CD14-positive monocyte (primary cell): ENCODE measurements at regions not wholly inside any gene's neighbourhood (a gene's known extent, or its start where the extent isn't known, plus 50 kb on each side); places are given as distances from the start of the nearest gene placed in this dataset.

Experiments used
- DNase-seq, 3 donors: peaks; one replicate each; pipeline ENCODE4 v3.0.0-alpha.2; 2011 to 2022
- H2AFZ ChIP-seq: 2 replicates; pipeline ENCODE4 v1.6.0; 2012; ENCODE audit warnings: mild to moderate bottlenecking, low read depth, low read length, inconsistent platforms; ENCODE audit not compliant: insufficient read depth, poor library complexity, severe bottlenecking
- H3K27ac ChIP-seq, 2 donors: 1 replicate in 1 of 2; 2 replicates in 1 of 2; pipeline ENCODE4 v1.5.1; 2012 to 2013; ENCODE audit warnings: low read length in 2 of 2, control low read depth in 1 of 2, inconsistent platforms in 1 of 2, low read depth in 1 of 2, mild to moderate bottlenecking in 1 of 2
- H3K27me3 ChIP-seq, 2 donors: one replicate each; pipeline versions ENCODE4 v1.6.0 to v1.6.1; 2011 to 2013; ENCODE audit warnings: low read length in 2 of 2; ENCODE audit not compliant: control insufficient read depth in 2 of 2, insufficient read depth in 2 of 2
- H3K36me3 ChIP-seq, 2 donors: replicated peaks in 1 of 2; 1 replicate in 1 of 2; 2 replicates in 1 of 2; pipeline versions ENCODE4 v1.5.1 to v1.6.1; 2012 to 2013; ENCODE audit warnings: low read length in 2 of 2, control low read depth in 1 of 2, inconsistent platforms in 1 of 2, mild to moderate bottlenecking in 1 of 2; ENCODE audit not compliant: insufficient read depth in 2 of 2, control insufficient read depth in 1 of 2
- H3K4me1 ChIP-seq, 2 donors: 1 replicate in 1 of 2; 2 replicates in 1 of 2; pipeline versions ENCODE4 v1.5.1 to v1.6.1; 2012 to 2013; ENCODE audit warnings: low read length in 2 of 2, control low read depth in 1 of 2, inconsistent platforms in 1 of 2, mild to moderate bottlenecking in 1 of 2, moderate library complexity in 1 of 2; ENCODE audit not compliant: insufficient read depth in 2 of 2, control insufficient read depth in 1 of 2
- H3K4me2 ChIP-seq: replicated peaks from 2 replicates; pipeline ENCODE3; 2012; ENCODE audit warnings: low read length, moderate library complexity, mild to moderate bottlenecking; ENCODE audit not compliant: poor library complexity, severe bottlenecking; ENCODE audit errors: extremely low read depth
- H3K4me3 ChIP-seq, 3 experiments: fragments of 200-600 bp in 1 of 3; sonication (generic) in 1 of 3; replicated peaks in 1 of 3; 1 replicate in 2 of 3; 2 replicates in 1 of 3; pipeline ENCODE4 v1.5.1; 2011 to 2013; ENCODE audit warnings: low read length in 3 of 3, mild to moderate bottlenecking in 3 of 3, control low read depth in 2 of 3, low read depth in 2 of 3, inconsistent platforms in 1 of 3, moderate library complexity in 1 of 3
- H3K79me2 ChIP-seq: 2 replicates; pipeline ENCODE4 v1.6.0; 2012; ENCODE audit warnings: mild to moderate bottlenecking, control low read depth, inconsistent platforms, low read length, moderate library complexity; ENCODE audit not compliant: insufficient read depth
- H3K9ac ChIP-seq: 2 replicates; pipeline ENCODE4 v1.6.0; 2017; ENCODE audit warnings: low read length, mild to moderate bottlenecking; ENCODE audit not compliant: insufficient read depth, poor library complexity, severe bottlenecking
- H3K9me3 ChIP-seq, 2 donors: replicated peaks in 1 of 2; 1 replicate in 1 of 2; 2 replicates in 1 of 2; pipeline versions ENCODE4 v1.5.1 to v1.6.1; 2012 to 2013; ENCODE audit warnings: low read length in 2 of 2, control low read depth in 1 of 2; ENCODE audit not compliant: control insufficient read depth in 1 of 2, insufficient read depth in 1 of 2
- H4K20me1 ChIP-seq: 2 replicates; pipeline ENCODE4 v1.6.0; 2012; ENCODE audit warnings: mild to moderate bottlenecking, low read length, control low read depth, moderate library complexity; ENCODE audit not compliant: insufficient read depth
- H3K27ac Mint-ChIP-seq, 7 donors: one replicate each; pipeline ENCODE4 v1.8.0; 2020; ENCODE audit warnings: mild to moderate bottlenecking in 7 of 7, mixed read lengths in 7 of 7, moderate library complexity in 6 of 7, inconsistent platforms in 2 of 7
- H3K27me3 Mint-ChIP-seq, 3 donors: one replicate each; pipeline ENCODE4 v1.8.0; 2021 to 2022; ENCODE audit warnings: low read depth in 3 of 3, mild to moderate bottlenecking in 3 of 3, mixed read lengths in 3 of 3, moderate library complexity in 3 of 3, inconsistent platforms in 1 of 3
- H3K36me3 Mint-ChIP-seq, 2 donors: one replicate each; pipeline ENCODE4 v1.8.0; 2020; ENCODE audit warnings: mixed read lengths in 2 of 2, inconsistent platforms in 1 of 2, mild to moderate bottlenecking in 1 of 2
- H3K4me1 Mint-ChIP-seq: one replicate; pipeline ENCODE4 v1.8.0; 2020; ENCODE audit warnings: mild to moderate bottlenecking, mixed read lengths
- H3K4me3 Mint-ChIP-seq, 2 donors: one replicate each; pipeline ENCODE4 v1.8.0; 2020; ENCODE audit warnings: mild to moderate bottlenecking in 2 of 2, mixed read lengths in 2 of 2, moderate library complexity in 1 of 2
- H3K9me3 Mint-ChIP-seq, 7 donors: one replicate each; pipeline ENCODE4 v1.8.0; 2020 to 2022; ENCODE audit warnings: mixed read lengths in 7 of 7, mild to moderate bottlenecking in 6 of 7, moderate library complexity in 6 of 7, inconsistent platforms in 2 of 7
- WGBS: methylation state at CpG from one replicate; pipeline ENCODE4 v1.1.5; 2013; ENCODE audit warnings: missing lambda C conversion rate; ENCODE audit not compliant: insufficient coverage; 5-methylcytosine and 5-hydroxymethylcytosine counted together
- intact Hi-C, 2 donors: fragments of 100-400 bp; cut with micrococcal nuclease; formaldehyde crosslinking; loops; one replicate each; pipeline versions ENCODE4 v1.15.0 to v1.15.1; 2023
- TF ChIP-seq, protein P1 (sequence below): fragments of 200-600 bp; IDR thresholded peaks from one replicate; pipeline ENCODE4 v1.8.0; 2022; ENCODE audit warnings: antibody characterized with exemption, mild to moderate bottlenecking

DNA sequence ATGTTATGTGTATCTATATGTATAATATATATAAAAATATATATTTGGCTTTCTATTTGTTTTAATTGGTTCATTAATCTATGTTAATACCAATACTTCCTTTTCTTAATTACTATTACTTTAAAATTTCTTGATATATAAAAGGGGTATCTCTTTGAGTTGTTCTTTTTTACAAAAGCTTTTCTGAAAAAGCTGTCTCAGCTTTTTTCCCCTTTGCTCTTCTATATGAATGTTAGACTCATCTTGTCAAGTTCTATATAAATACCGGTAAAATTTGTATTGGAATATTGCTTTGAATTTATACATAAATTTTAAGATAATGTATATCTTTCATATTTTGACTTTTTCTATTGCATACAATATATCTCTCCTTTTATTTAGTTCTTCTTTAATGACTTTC lies 139.8 kb upstream of the FOXG1 start:
- H3K4me2 ChIP-seq: no peak overlapping the region
- H3K27me3 ChIP-seq: no peaks in the 10 kb centered on the region
- Mint-ChIP-seq H3K27me3 (no peaks in the 10 kb centered on the region), H3K4me1 (no peaks in the 10 kb centered on the region), H3K9me3 (peaks cover 0 to 3% (median 0%) of the 10 kb centered on the region in 7 donors), H3K36me3 (no peaks in the 10 kb centered on the region), H3K4me3 (no peak overlapping the region), H3K27ac (no peak overlapping the region)
- no peak overlapping the region for H2AFZ ChIP-seq
- DNase-seq: no peak
- H3K4me1 ChIP-seq: no peaks in the 10 kb centered on the region
- no peaks in the 10 kb centered on the region for H3K79me2 ChIP-seq
- no CpG with 5 or more reads among the region's 1 CpG for WGBS
- TF ChIP-seq, protein P1, sequence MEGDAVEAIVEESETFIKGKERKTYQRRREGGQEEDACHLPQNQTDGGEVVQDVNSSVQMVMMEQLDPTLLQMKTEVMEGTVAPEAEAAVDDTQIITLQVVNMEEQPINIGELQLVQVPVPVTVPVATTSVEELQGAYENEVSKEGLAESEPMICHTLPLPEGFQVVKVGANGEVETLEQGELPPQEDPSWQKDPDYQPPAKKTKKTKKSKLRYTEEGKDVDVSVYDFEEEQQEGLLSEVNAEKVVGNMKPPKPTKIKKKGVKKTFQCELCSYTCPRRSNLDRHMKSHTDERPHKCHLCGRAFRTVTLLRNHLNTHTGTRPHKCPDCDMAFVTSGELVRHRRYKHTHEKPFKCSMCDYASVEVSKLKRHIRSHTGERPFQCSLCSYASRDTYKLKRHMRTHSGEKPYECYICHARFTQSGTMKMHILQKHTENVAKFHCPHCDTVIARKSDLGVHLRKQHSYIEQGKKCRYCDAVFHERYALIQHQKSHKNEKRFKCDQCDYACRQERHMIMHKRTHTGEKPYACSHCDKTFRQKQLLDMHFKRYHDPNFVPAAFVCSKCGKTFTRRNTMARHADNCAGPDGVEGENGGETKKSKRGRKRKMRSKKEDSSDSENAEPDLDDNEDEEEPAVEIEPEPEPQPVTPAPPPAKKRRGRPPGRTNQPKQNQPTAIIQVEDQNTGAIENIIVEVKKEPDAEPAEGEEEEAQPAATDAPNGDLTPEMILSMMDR: no peak
- H3K36me3 ChIP-seq: no peaks in the 10 kb centered on the region
- no peaks in the 10 kb centered on the region for H3K9me3 ChIP-seq
- no peaks in the 10 kb centered on the region for H4K20me1 ChIP-seq
- no peak overlapping the region for H3K27ac ChIP-seq
- intact Hi-C loops: no loop called here
- no peak overlapping the region for H3K4me3 ChIP-seq
- no peak overlapping the region for H3K9ac ChIP-seq

DNA sequence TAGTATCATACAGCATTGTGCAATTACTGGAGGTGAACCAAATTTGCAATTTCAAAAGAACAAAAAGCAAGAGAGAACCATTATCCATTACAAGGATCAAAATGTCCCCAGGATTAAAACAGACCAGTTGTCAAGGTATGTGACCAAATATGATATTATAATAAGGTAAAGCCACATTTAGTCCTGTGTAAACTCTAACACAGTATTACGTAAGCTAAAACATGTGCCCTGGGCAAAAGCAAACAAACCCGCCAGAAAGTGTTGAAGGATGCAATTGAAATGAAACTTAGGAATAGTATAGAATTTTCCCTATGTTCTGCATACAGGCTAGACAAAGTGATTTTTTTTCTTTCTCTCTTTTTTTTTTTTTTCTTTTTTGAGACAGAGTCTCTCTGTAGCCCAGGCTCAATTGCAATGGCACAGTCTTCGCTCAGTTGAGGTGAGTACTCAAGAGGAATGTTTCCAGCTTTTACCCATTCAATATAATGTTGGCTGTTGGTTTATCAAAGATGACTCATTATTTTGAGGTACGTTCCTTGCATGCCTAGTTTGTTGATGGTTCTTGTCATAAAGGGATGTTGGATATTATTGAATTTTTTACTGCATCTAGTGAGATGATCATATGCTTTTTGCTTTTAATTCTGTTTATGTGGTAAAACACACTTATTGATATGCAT lies 137.1 kb upstream of the FOXG1 start:
- Histone ChIP-seq H2AFZ (no peak overlapping the region), H3K9me3 (no peaks in the 10 kb centered on the region), H4K20me1 (no peaks in the 10 kb centered on the region), H3K4me2 (no peak overlapping the region), H3K4me1 (no peaks in the 10 kb centered on the region), H3K27ac (no peak overlapping the region), H3K4me3 (no peak overlapping the region), H3K27me3 (no peaks in the 10 kb centered on the region), H3K36me3 (no peaks in the 10 kb centered on the region), H3K79me2 (no peaks in the 10 kb centered on the region), H3K9ac (no peak overlapping the region)
- no peaks in the 10 kb centered on the region for H3K4me1 Mint-ChIP-seq
- TF ChIP-seq, protein P1: no peak
- H3K27ac Mint-ChIP-seq: no peak overlapping the region
- H3K27me3 Mint-ChIP-seq: no peaks in the 10 kb centered on the region
- H3K4me3 Mint-ChIP-seq: no peak overlapping the region
- H3K9me3 Mint-ChIP-seq: peaks cover 0 to 5% (median 0%) of the 10 kb centered on the region in 7 donors
- no CpG with 5 or more reads among the region's 4 CpGs for WGBS
- intact Hi-C loops: no loop called here
- no peak for DNase-seq
- no peaks in the 10 kb centered on the region for H3K36me3 Mint-ChIP-seq
